Stimulated activated CD4-positive, alpha-beta T cell treated with anti-CD3 and anti-CD28 coated beads, Interleukin-4, amount 100 ng/mL, for 48 hours (primary cell): ENCODE measurements at regions not wholly inside any gene's neighbourhood (a gene's known extent, or its start where the extent isn't known, plus 50 kb on each side); places are given as distances from the start of the nearest gene placed in this dataset.
"Not testable (repeated sequence)": the region's sequence is repeated elsewhere in the genome, so short reads cannot be mapped to it uniquely, and the experiment has no call there.

Source experiments
- DNase-seq, 2 donors: peaks; one replicate each; pipeline ENCODE4 v3.0.0-alpha.2; 2020; ENCODE audit warnings: low read depth in 2 of 2

DNA sequence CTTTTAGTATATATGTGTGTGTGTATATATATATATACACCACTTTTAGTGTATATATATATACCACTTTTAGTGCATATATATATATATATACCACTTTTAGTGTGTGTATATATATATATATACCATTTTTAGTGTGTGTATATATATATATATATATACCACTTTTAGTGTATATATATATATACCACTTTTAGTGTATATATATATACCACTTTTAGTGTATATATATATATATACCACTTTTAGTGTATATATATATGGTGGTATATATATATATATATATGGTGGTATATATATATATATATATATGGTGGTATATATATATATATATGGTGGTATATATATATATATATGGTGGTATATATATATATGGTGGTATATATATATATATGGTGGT, 79.5 kb upstream of the ANK3 start:
- not testable (repeated sequence) for DNase-seq

DNA sequence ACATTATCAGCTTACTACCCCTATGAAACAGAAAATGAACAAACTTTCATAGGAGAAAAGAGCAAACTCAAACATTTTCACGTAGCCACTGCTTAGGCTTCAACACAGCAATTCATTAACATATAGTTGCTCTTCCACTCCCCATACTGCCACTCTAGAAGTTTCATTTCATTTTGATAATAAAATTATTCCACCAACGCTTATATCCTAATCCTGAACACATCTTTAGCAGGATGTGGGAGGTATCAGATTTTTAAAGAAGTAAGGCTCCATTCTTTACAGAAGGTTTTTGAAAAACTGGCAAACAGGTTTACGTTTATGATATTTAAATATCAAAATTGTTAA, 77.5 kb upstream of the ANK3 start:
- DNase-seq, result no peak

DNA sequence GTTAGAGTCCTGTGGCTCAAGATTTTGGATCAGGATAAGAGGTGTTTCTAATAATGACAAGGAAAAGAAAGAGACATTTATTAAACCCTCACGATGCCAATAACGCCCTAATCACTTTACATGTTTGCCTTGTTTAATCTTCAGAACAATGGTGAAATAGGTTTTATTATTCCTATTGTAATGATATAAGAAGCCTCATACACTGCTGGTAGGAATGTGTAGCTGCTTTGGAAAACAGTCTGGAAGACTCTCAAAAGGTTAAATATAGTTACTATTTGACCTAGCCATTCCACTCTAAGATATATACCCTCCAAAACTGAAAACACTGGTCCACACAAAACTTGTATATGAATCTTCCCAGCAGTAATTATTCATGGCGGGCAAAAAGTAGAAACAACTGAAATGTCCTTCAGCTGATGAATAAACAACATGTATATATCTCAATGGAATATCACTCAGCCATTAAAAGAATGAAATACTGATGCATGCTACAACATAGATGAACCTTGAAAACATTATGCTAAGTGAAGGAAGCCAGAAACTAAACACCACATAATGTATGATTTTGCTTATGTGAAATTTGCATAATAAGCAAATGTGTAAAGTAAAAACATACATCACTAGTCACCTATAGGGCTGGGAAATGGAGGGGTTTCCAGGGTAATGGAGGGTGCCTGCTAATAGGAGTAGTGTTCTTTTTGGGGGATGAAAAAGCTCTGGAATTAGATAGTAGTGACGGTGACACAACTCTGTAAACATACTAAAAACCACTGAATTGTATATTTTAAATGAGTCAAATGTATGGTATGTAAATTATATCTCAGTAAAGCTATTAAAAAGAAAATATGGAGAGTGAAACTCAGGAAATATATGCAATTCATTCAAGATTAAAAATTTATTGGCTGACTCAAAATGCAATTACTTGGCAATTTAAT, 76.9 kb upstream of the ANK3 start:
- no peak for DNase-seq

DNA sequence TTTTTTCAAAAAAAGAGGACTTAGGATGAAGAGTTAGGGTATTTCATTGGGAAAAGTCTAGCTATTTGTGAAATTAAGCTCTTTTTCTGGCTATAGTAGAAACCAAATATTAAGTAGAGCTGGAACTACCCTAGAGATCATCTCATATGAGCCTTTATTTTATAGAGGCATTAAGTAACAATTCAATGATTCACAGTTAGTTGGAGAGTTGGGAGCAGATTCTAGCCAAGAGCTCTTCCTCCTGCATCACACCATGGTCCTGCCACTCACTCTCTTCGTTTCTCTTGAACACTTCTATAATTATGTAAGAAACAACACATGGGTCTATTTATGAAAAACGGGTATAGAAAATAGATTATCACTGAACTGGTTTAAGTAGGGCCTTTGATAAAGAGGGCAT, 76.1 kb upstream of the ANK3 start:
- no peak for DNase-seq

DNA sequence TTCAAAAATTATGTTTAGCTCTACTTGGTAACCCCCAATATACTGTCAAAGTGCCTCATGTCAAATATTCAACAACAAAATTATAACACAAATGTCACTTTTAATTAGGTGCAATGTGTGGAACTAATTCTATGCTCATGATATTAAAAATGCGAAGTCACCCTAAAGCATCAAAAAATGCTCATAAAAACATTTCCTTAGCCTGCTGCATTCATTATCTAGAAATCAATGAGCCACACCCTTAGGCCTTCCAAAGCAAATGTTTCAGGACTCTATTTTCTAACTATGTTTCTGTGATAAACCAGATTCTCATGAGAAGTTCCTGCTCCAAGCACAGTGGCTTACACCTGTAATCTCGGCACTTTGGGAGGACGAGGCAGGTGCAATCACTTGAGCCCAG, 75.0 kb upstream of the ANK3 start:
- no peak for DNase-seq

DNA sequence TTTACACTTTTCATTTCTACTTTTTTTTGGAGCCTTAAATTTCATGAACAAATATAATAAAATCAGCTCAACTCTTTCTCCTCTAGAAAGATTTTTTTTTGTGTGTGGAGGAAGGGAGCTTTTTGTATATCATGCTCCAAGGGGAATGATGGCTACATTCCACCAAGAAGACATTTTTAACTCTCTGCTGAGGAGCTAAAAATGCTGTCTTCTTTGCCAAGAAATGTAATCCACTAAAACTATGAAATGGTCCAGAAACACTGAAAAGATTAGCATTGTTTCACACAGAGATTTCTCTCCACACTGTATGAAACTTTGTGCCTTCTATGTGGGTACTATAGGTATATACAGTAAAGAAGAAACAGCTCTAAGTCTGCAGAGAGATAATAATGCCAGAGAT, 74.1 kb upstream of the ANK3 start:
- no peak for DNase-seq

DNA sequence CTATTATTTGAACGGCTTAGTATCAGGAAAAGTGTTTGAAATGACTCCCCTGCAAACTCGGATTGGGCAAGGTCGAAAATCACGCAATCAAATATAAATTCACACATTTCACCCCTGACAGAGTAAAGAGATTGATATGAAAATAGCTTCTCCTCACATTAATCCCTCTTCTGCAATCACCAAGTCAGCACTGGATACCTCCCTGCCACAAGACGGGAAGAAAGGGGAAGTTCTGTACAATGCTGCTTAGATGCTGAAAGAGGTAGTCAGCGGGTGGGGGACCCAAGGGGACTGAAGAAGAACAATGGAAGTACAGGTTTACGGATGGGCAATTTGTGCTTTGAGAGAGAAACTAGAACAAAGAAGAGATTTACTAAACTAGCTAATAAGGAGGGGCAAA, 72.0 kb upstream of the ANK3 start:
- no peak for DNase-seq

DNA sequence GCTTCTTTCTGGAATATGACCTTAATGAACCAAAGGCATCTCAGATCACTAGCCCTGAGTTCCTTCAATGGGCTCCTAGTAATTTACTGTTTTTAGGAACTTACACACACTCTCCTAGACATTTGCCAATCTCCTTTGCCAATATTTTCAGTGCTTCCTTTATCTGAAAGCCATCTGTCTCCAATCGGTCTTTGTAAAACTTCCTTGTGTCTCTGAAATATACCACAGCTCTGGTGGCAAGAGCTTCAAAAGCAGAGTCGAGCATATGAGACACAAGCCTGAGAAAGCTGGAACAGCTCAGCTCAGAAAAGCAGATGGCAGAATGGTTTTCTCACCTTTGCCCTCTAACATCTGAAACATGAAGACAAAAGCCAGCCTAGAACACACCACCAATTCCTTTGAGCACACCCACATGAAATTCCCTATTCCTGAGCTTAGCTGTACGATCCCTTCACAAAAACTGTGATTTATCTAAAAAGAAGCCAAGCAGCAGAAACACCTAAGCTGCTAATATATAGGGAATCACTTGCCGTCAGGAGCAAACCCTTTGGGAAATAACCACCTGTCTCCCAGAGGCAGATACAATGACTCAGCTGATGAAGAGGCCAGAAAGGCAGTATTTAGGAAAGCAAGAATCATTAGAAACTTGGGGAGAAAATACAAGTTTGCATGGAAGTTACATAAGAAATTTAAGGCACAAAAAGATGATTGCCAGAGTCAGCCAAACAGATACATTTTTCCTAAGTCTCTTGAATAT, 70.2 kb upstream of the ANK3 start:
- DNase-seq, result no peak

DNA sequence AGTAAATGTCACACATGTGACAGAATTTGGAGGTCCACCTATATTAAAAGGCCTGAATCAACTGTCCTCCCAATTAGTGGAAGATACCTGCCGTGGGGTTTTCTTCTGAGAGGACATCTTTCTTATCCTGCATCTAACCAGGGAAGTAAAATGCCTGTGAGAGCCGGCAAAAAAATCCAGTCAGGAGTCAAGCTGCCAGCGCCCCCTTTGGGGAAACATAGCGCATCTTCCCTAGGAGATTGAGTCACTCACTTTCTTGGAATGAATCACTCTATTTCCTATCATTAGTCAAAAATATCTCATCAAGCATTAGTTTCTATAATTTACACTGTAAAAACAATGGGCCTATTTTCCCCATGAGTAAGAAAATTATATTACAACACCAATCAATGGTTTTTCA, 66.4 kb upstream of the ANK3 start:
- no peak for DNase-seq

DNA sequence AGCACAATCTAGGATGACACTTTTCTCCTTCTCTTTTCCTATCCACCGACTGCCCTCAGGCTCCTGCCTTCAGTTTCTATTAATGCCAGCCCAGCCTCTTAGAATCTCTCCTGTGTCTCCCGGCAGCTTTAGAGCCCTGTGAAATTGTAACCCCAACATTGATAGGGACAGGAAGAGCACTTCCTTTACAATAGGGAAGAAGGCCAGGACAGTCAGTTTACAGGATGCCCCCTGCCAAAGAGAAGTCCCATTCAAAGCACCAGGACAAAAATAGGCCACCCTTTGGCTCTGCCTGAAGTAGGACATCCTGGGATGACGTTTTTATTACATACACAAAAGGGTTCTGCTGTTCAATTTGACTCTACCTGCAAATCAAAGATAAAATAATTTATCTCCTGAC, 64.7 kb upstream of the ANK3 start:
- DNase-seq, result no peak

DNA sequence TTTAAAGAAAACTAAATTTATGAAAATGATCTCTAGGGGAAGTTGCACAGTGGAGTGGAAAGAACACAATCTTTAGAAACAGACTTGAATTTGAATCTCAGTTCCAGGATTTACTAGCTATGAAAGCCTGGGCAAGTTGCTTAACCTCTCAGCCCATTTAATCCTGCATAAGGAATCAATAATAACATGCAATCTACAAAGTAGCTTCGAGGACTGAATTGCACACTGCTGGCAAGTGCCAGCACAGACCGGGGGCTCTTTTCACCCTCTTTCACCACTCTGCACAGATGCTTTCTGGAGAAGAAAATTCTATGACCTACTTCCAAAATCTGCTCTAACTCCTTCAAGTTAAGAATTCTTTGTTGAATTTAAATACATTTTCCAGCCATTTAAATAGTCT, 63.4 kb upstream of the ANK3 start:
- no peak for DNase-seq

DNA sequence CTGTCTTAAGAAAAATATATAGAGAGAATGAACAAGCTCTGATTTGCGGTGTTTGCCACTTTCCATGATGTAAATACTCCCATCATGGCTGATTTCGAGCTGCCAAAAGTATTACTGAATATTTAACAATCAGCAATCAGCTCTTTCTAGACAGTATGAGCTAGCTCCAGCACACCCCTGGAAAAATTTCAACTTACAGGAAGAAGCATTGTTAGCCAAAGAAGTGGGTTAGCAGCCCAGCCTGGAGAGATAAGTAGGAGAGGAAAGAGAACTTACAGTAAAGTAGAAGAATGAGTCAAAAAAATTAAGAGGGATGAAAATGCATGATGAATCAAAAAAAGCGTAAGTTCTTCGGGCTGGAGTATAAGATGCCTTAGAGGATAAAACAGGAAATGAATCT, 60.6 kb upstream of the ANK3 start:
- no peak for DNase-seq

DNA sequence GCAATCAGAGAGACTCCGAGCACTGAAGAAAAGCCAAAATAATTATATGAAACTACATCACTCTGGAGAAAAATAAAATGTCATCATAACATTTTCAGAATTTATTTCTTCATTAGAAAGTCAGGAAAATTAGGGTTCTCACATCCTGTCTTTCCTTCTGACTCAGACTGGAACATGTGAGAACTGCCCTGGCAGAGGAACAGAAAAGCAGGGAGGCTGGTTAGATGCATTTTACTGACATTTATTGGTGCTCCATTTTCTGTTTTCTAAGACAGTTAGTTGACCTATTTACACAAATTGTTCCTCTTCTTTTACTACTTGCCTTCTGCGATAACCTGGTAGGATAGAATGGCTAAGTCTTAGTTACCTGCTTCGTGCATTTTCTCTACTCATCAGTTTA, 58.6 kb upstream of the ANK3 start:
- no peak for DNase-seq

DNA sequence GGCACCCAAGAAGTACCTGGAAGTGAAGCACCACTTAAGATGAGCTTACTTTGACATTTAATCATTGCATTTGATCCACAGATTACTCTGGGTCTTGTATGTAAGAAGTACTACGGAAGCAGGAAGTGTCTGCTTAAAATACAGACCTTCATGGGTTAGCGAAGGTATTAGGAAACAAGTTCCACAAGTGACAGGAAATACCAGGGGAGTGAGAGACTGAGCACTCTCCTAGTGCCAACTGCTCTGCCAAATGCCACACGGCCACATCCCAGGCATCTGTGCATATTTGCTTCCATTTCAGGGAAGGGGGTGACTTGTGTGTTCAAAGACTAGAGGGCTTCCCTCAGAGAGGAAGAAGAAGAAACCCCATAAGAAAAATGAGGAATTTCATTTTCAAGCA, 57.2 kb upstream of the ANK3 start:
- no peak for DNase-seq

DNA sequence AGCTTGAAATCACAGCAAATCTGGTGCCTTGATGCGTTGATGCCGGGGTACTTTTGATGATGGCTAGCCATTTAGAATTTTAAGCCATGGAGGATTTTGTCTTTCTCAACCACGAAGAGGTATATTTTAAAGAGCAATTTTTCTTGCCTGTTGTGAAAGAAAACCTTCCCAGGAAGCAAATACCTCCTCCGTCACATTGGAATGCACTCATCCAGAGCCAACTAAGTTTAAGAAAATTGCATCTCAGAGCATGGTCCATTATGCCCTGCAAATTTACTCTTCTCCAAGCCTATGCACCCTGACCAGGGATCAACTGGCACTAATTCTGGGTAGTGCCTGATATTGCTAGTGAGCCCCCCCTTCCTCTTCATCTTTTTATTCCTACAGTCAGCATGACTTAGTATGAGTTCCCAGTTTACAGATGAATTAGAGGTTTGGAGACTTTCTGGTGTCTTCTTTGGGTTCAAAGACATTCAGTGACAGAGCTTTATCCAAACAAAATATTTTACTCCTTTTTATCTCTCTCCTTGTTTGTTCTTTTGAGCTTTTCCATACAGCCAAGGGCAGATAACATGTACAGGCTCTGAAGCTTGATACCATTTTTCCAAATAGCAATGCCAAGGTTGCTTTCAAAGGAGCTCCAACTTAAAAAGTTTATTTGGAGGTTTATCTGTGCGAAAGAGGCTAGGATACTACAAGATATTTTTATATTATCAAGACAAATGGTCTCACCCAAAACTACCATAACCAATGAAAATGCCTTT, 56.6 kb upstream of the ANK3 start:
- no peak for DNase-seq

DNA sequence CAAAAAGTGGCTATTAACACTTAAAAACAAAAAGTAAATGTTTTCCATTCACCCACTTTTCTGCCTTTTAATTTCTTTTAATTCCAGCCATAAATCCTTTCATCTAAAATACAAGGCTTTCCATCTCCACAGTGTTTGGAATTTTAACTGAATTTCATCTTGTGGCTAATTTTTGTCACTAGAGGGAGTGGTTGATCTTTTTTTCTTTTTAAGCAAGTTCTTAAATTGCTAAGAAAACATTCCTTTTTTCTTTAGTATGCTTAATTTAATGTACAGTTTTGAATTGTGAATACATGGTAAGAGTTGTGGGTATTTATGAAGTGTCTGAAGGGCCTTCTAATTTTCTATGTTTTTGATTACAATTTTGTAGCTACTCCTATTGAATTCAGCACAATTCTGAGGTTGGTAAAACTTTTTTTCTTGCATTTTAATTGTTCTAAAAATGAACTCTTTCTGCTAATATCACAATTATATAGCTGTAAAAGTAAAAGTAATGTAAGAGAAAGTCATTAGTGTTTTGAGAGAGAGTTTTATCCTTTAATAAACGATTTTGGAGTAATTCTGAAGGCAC, 54.9 kb upstream of the ANK3 start:
- no peak for DNase-seq

DNA sequence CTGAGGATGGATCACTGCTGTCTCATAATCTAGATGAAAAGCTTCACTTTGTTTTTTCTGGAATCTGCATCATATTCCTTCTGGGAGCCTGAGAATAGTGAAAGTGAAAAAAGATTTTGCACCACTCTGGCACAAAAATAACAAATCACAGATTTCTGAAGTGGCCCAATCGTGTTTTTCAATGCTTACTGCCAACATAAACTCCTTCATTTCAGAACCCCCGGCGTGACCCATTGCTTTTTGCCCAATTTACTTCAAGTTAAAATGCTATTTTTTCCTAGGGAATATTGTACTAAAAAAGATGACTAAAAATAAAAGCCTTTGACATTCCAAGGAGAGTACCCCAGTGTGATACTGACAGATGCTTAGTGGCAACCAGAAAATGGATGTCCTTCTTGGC, 53.7 kb upstream of the ANK3 start:
- DNase-seq, result no peak

DNA sequence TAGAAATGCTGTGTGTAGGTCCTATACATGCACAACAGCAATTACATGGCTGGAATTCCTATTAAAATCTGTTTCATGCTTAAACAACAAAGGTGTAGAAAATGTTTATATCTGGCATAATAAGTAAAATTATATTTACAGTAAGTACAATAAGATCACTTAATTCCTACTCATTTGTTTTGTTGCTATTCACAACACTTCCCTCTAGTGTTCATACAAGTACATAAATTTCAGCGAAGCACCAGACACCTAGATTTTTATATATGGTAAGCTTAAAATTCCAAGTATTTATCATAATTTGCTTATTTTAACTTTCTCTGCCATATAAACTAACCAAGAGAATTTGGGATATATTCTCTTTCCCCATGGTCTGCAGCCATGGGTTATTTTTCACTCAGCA, 51.8 kb upstream of the ANK3 start:
- no peak for DNase-seq

DNA sequence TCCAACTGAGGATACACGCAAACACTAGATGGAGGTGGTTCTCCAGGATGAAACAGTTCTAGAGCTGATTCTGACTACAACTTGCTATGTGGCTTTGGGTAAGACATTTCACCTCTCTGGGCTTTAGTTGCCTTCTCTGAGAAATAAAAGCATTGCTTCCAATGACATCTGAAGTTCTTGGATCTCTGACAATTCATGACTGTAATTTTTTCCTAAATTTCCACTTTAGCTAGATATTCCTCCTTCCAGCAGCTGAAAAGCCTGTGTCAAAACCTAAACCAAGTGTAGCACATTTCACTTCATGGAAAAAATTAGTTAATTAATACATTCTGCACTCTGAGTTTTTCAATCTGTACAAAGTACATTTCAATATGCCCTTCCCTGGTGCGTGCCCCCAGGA, 50.0 kb upstream of the ANK3 start:
- DNase-seq, result no peak
